Stimulated activated CD4-positive, alpha-beta T cell treated with anti-CD3 and anti-CD28 coated beads, TNF-alpha, amount 100 ng/mL, for 48 hours (primary cell): ENCODE measurements at regions not wholly inside any gene's neighbourhood (a gene's known extent, or its start where the extent isn't known, plus 50 kb on each side); places are given as distances from the start of the nearest gene placed in this dataset.

ENCODE experiments used
- DNase-seq, 3 donors: peaks; one replicate each; pipeline ENCODE4 v3.0.0-alpha.2; 2020; ENCODE audit warnings: low read depth in 3 of 3

DNA sequence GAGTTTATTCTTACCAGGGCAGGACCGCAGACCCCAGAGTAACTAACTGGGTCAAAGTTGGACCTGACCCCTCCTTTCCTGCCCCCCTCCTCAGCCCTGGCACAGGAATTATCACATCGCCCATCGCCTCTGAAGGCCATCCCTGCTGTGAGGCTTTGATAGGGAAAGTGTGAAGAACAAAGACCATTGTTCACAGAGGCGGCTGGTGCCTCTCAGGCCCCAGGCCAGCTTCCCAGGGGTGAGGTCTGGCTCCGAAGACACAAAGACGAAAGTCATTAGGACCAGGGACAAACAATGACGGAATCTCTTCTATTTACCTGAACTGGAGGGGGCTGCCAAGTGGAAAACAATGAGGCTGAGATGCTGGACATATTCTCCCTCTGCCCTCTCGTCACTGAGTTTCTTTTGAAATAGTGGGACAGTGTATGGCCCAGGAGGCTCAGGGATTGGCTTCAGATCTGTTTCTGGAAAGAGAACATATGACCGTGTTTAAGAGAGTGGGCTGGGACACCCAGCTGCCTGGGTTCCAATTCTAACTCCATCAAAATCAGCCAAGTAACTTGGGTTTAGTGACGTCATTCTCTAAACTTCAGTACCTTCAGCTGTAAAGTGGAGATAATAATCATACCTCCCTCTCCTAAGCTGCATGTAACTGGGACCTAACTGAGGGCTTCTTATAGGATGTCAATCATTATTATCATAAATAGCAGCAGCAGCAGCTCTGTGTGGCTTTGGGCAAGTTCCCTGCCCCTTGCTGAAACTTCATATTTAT is 769.4 kb downstream of the MED13L start:
- DNase-seq = no peak

DNA sequence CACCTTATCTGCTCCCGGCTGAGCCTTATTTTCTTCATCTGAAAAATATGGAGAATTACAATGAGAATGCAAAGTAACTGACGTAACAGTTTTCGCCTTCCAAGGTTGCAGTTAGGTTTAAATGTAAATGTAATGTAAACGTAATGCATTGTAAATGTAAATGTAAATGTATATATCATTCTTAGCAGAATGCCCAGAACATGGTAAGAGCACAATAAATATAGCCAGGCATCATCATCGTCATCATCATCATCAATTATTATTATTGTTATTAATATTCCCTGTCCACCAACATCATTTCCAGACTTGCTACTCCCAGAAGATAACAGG is 770.0 kb downstream of the MED13L start:
- DNase-seq = no peak

- no peak for DNase-seq
Observed at GRCh38 chr12:115506822-115507559, 770.5 kb downstream of the MED13L start.

DNA sequence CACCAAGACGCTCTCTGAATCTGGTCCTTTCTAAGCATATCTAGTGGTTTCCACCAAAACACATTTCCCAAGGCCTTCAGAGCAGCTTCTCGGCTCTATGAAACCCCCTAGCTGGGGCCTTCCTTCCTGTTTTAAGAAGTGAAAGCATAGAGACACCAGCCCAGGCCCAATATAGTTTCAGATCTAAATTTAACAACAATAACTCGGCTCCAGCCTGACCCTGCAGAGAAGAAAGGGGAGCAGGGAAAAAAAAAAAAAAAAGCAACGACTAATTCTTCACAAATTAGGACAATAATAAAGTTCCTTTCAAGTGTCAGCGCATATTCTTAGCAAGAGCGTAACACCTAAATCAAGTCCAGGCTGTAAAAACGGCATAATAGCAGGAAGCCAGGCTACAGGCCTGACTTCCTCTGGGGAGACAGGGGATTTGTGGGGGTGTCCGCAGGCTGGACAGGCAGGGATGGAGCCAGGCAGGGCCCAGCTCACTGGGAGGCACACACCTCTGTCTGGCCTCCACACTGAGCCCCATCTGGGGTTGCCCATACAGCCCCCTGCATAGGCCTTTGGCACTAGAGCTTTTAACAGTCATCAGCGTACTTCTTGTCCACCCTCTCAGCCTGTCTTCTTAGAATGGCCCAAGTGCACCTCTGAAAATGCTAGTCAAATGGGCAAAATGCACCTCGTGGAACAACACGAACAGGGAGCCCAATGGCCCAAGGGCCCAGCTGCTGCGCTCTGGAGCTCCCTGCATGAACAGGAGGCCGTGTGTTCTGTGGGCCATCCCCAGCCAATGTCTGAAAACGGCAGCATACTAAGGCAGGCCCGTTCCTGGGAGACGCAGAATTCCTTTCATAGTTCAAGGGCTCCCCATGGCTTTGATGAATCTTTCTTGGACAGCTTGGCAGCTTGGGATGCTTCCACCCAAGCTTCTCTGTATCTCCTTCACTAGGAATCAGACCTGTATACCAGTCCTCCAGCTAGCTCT is 772.9 kb downstream of the MED13L start:
- no peak for DNase-seq

GRCh38 chr12:115500872-115501271 is 776.6 kb downstream of the MED13L start:
- DNase-seq = no peak

DNA sequence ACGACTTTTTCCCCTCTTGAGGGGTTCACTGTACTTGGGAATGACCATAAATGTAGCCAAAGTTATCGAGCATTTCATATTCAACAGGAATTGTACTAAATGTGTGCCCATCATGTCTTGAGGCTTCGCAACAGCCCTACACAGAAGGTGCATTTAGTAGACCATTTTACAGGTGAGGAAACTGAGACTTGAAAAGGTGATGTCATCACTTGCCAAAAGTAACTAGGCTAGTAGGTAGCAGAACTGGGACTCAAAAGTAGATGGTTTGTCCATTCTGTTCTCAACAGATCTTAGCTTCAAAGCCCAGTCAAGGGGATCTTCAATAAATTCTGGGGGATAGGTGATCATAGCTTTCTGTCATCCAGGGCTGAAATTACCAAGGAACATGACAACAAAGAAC is 782.2 kb downstream of the MED13L start:
- DNase-seq = no peak

GRCh38 chr12:115492553-115492952 is 784.9 kb downstream of the MED13L start:
- DNase-seq = no peak

- DNase-seq = no peak
Observed at GRCh38 chr12:115491511-115492250, 785.8 kb downstream of the MED13L start.

- no peak for DNase-seq
Observed at GRCh38 chr12:115489253-115489652, 788.2 kb downstream of the MED13L start.

DNA sequence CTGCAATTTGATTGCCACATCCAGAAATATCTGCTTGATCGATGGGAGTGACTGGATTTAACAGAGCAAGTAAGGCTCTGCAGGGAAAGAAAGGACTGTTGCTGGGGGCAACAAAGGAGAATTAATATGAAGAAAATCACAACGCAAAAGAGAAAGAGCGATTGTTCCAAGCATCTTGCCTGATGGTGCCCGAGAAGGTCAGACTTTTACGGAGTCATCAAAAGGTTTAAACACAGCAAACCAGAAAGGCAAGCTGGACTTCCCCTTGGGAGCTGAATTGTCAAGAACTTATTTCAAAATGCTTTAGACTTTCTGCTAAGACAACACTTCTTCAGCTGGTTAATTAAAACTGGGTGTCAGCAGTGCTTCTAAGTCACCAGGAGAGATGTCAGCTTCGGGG is 791.5 kb downstream of the MED13L start:
- no peak for DNase-seq

DNA sequence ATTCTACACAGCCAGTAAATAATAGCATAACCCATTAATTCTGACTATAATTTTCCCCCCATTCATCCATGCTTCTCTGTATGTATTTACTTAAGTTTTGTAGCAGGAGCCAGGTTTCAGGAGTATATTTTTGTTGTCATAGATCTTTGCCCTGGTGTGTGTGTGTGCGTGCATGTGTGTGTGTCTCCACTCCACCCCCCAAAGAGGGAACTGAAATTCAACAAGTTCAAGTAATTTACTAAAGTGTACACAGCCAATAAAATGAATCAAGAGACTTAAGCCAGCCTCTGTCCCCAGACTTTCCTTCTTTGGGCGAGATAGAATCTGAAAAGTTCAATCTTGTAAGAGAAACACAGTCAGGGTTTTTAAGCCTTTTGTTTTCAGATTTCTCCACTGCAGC is 792.0 kb downstream of the MED13L start:
- no peak for DNase-seq

- no peak for DNase-seq
Observed at GRCh38 chr12:115482943-115483342, 794.5 kb downstream of the MED13L start.

GRCh38 chr12:115481141-115481540 is 796.4 kb downstream of the MED13L start:
- no peak for DNase-seq

GRCh38 chr12:115478505-115478904 is 794.5 kb upstream of the TBX3 start:
- no peak for DNase-seq

- no peak for DNase-seq
Observed at GRCh38 chr12:115474539-115475353, 790.8 kb upstream of the TBX3 start.

GRCh38 chr12:115473257-115473956 is 789.4 kb upstream of the TBX3 start:
- no peak for DNase-seq

GRCh38 chr12:115472852-115473251 is 788.9 kb upstream of the TBX3 start:
- no peak for DNase-seq

DNA sequence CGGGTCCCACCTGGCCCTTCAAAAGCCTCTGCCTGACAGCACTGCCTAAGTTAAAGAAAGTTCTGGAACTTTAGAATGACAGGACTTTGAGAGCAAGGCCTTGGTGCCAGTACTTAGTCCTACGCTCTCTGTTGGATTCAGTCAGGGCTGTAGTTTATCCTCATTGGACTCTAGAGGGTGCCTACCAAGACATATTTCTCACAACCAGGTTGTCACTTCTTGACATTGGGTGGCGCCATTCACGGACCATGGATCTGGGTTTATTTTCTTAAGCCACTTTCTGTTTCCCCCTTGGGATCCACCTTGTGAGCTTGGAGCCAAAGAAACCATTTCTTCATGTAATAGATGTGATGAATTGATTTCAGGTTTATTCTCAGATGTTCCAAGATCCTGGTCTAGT is 787.0 kb upstream of the TBX3 start:
- no peak for DNase-seq

DNA sequence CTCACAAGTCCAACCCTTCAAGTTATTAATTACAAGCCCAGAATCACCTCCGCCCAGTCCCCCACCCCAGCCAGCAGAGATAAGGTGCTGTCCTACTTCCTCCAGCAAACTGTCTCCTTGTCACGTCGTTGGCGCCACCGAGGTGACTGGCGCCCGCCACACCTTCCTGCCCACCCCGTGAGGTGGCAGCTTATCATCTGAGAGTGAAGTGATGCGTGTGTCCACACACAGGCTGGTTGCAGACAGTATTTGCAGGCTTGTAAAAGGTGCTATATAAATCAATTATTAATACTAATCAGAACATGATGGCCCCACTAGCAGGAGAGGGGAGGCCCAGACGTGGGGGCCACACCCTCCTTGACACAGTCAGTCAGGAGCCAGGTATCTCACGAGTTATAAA is 786.6 kb upstream of the TBX3 start:
- DNase-seq = no peak

DNA sequence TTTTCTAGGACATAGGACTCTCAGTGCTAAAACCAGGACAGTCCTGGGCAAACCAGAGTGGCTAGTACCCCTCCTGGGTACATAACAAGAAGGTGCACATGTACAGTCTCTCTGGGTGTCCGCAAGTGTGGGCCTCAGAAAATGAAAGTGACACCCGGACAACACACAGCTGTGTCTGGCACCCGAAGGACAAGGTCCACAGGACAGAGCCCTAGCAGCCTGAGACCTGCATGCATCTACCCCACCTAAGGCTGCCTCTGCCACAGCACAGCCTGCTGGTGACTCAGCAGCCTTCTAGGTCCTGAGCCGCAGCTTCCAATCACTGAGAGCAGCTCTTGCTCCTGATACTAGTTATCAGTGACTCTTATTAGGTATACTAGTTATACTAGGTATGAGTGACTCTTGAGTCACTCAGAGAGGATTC is 784.1 kb upstream of the TBX3 start:
- DNase-seq = no peak
